ENCODE measurements at regions not wholly inside any gene's neighbourhood (a gene's known extent, or its start where the extent isn't known, plus 50 kb on each side); places are given as distances from the start of the nearest gene placed in this dataset.
A peak's percentile ranks its signal among the peaks of the same experiment; 100 is the strongest.

- Histone ChIP-seq H3K9me2 (replicated peaks; ENCODE audit: low read length) (no peaks in the 10 kb centered on the region), H4K20me1 (ENCODE audit: low read length) (no peaks in the 10 kb centered on the region), H3K36me3 (ENCODE audit: low read depth, low read length) (no peaks in the 10 kb centered on the region), H3K27ac (ENCODE audit: low read length) (no peak overlapping the region), H2AFZ (ENCODE audit: low read length) (no peak overlapping the region), H3K9me3 (ENCODE audit: low read length) (no peaks in the 10 kb centered on the region), H3K4me1 (ENCODE audit: insufficient read depth, low read length) (peaks cover 14% of the 10 kb centered on the region; the same call in 1 of the 2 replicates), H3K4me3 (ENCODE audit: low read length) (no peak overlapping the region), H3K9ac (ENCODE audit: low read length) (no peak overlapping the region), H3F3A (ENCODE audit: low read length, unreplicated experiment) (no peaks in the 10 kb centered on the region), H3K4me2 (ENCODE audit: low read length) (no peak overlapping the region), H3K79me2 (ENCODE audit: low read length) (no peaks in the 10 kb centered on the region), H3K27me3 (ENCODE audit: low read length) (no peaks in the 10 kb centered on the region)
- ATAC-seq = peak; percentile 29; the same call in 1 of the 2 replicates
- ChIA-PET POLR2A (ENCODE audit: unreplicated experiment) (no interaction called here), CTCF (no interaction called here)
- peak; percentile 41 for DNase-seq
- intact Hi-C loops (cut with micrococcal nuclease) = no loop called here
- no TSS peak for BruUV-seq (replicated peaks)
- TF ChIP-seq EZH2phosphoT487 (IDR thresholded peaks at IDR 0.05; ENCODE audit: borderline replicate concordance, low read length) (no peak), CTCF (conservative IDR thresholded peaks at IDR 0.05; ENCODE audit: low read depth, low read length) (no peak), EZH2 (IDR thresholded peaks at IDR 0.05; ENCODE audit: low read length, unreplicated experiment) (no peak)
Measured at GRCh38 chr13:109698779-109699178, 87.6 kb downstream of the IRS2 start.

- no peaks in the 10 kb centered on the region for H3K9me3 ChIP-seq (ENCODE audit: low read length)
- no peak overlapping the region for H2AFZ ChIP-seq (ENCODE audit: low read length)
- ChIA-PET CTCF (no interaction called here), POLR2A (ENCODE audit: unreplicated experiment) (no interaction called here)
- TF ChIP-seq EZH2 (IDR thresholded peaks at IDR 0.05; ENCODE audit: low read length, unreplicated experiment) = no peak
- no peak for TF ChIP-seq CTCF (conservative IDR thresholded peaks at IDR 0.05; ENCODE audit: low read depth, low read length)
- no peak for TF ChIP-seq EZH2phosphoT487 (IDR thresholded peaks at IDR 0.05; ENCODE audit: borderline replicate concordance, low read length)
- H3K79me2 ChIP-seq (ENCODE audit: low read length) = no peaks in the 10 kb centered on the region
- H3K9ac ChIP-seq (ENCODE audit: low read length) = no peak overlapping the region
- intact Hi-C loops (cut with micrococcal nuclease) = no loop called here
- no peaks in the 10 kb centered on the region for H3K36me3 ChIP-seq (ENCODE audit: low read depth, low read length)
- no TSS peak for BruUV-seq (replicated peaks)
- H3K27me3 ChIP-seq (ENCODE audit: low read length) = no peaks in the 10 kb centered on the region
- no peak overlapping the region for H3K4me2 ChIP-seq (ENCODE audit: low read length)
- no peak overlapping the region for H3K27ac ChIP-seq (ENCODE audit: low read length)
- DNase-seq (no peak), ATAC-seq (no peak)
- H3F3A ChIP-seq (ENCODE audit: low read length, unreplicated experiment) = no peaks in the 10 kb centered on the region
- H3K4me3 ChIP-seq (ENCODE audit: low read length) = no peak overlapping the region
- no peaks in the 10 kb centered on the region for H3K9me2 ChIP-seq (replicated peaks; ENCODE audit: low read length)
- no peaks in the 10 kb centered on the region for H4K20me1 ChIP-seq (ENCODE audit: low read length)
- H3K4me1 ChIP-seq (ENCODE audit: insufficient read depth, low read length) = peaks cover 14% of the 10 kb centered on the region; the same call in 1 of the 2 replicates
Measured at GRCh38 chr13:109697936-109698335, 88.4 kb downstream of the IRS2 start.

GRCh38 chr13:109695402-109696190 lies 90.8 kb downstream of the IRS2 start:
- CTCF ChIA-PET = no interaction called here

More at GRCh38 chr13:109695402-109696190, 90.8 kb downstream of the IRS2 start:
- Histone ChIP-seq H3K4me2 (ENCODE audit: low read length) (no peak overlapping the region), H3K9ac (ENCODE audit: low read length) (no peak overlapping the region), H3K79me2 (ENCODE audit: low read length) (no peaks in the 10 kb centered on the region), H3F3A (ENCODE audit: low read length, unreplicated experiment) (no peaks in the 10 kb centered on the region), H3K36me3 (ENCODE audit: low read depth, low read length) (no peaks in the 10 kb centered on the region), H4K20me1 (ENCODE audit: low read length) (no peaks in the 10 kb centered on the region), H3K4me1 (ENCODE audit: insufficient read depth, low read length) (peaks cover 14% of the 10 kb centered on the region; the same call in 1 of the 2 replicates), H3K9me2 (replicated peaks; ENCODE audit: low read length) (no peaks in the 10 kb centered on the region), H3K27ac (ENCODE audit: low read length) (no peak overlapping the region), H3K27me3 (ENCODE audit: low read length) (no peaks in the 10 kb centered on the region), H3K9me3 (ENCODE audit: low read length) (no peaks in the 10 kb centered on the region), H2AFZ (ENCODE audit: low read length) (no peak overlapping the region), H3K4me3 (ENCODE audit: low read length) (no peak overlapping the region)
- intact Hi-C loops (cut with micrococcal nuclease) = no loop called here
- no peak for ATAC-seq
- no TSS peak for BruUV-seq (replicated peaks)
- DNase-seq = no peak
- TF ChIP-seq CTCF (conservative IDR thresholded peaks at IDR 0.05; ENCODE audit: low read depth, low read length) = no peak
- TF ChIP-seq EZH2phosphoT487 (IDR thresholded peaks at IDR 0.05; ENCODE audit: borderline replicate concordance, low read length) = no peak
- TF ChIP-seq EZH2 (IDR thresholded peaks at IDR 0.05; ENCODE audit: low read length, unreplicated experiment) = no peak
- POLR2A ChIA-PET (ENCODE audit: unreplicated experiment) = no interaction called here

Measured in PC-3 (cell line).